WTC11 (cell line): ENCODE measurements at regions not wholly inside any gene's neighbourhood (a gene's known extent, or its start where the extent isn't known, plus 50 kb on each side); places are given as distances from the start of the nearest gene placed in this dataset.

ENCODE experiments used
- ATAC-seq: fragments of 200-7000 bp; cut with Tn5 transposase; 2 replicates; pipeline ENCODE4 v1.10.0; 2021; ENCODE audit warnings: mild to moderate bottlenecking, moderate library complexity
- CTCF ChIA-PET: fragments of 300-600 bp; sonication (Branson Sonifier 250); formaldehyde crosslinking; loops from one replicate; lab custom pipeline; 2021; ENCODE audit warnings: antibody characterized with exemption; lab: Charles Lee
- POLR2A ChIA-PET: fragments of 350-600 bp; sonication (Branson Sonifier 250); formaldehyde crosslinking; loops from one replicate; lab custom pipeline; 2021; ENCODE audit warnings: antibody characterized with exemption; lab: Charles Lee
- DNase-seq: peaks from one replicate; pipeline ENCODE4 v3.0.0; 2021; ENCODE audit warnings: low spot score
- H3K27ac Mint-ChIP-seq: 2 replicates; pipeline ENCODE4 v1.8.0; 2021; ENCODE audit warnings: mixed read lengths
- H3K27me3 Mint-ChIP-seq: 2 replicates; pipeline ENCODE4 v1.8.0; 2021; ENCODE audit warnings: low read depth, mild to moderate bottlenecking, moderate library complexity, mixed read lengths
- H3K36me3 Mint-ChIP-seq: 2 replicates; pipeline ENCODE4 v1.8.0; 2021; ENCODE audit warnings: mixed read lengths
- H3K4me1 Mint-ChIP-seq: 2 replicates; pipeline ENCODE4 v1.8.0; 2022; ENCODE audit warnings: mixed read lengths
- H3K4me3 Mint-ChIP-seq: 2 replicates; pipeline ENCODE4 v1.8.0; 2021; ENCODE audit warnings: mild to moderate bottlenecking, moderate library complexity, mixed read lengths
- H3K9me3 Mint-ChIP-seq: 2 replicates; pipeline ENCODE4 v1.8.0; 2021; ENCODE audit warnings: mixed read lengths
- ELF4 ChIP-seq: sonication (generic); formaldehyde crosslinking; IDR thresholded peaks from 2 replicates; pipeline ENCODE4 v1.8.1; 2022; ENCODE audit warnings: low read depth, mild to moderate bottlenecking, moderate library complexity, missing genetic modification reagents
- FOXP1 ChIP-seq: sonication (generic); formaldehyde crosslinking; IDR thresholded peaks from 2 replicates; pipeline ENCODE4 v1.8.0; 2022; ENCODE audit warnings: missing genetic modification reagents, mild to moderate bottlenecking, moderate library complexity, borderline replicate concordance
- GRHL2 ChIP-seq: fragments of 250-450 bp; sonication (Bioruptor Pico); IDR thresholded peaks from 2 replicates; pipeline ENCODE4 v1.8.0; 2022; ENCODE audit warnings: mild to moderate bottlenecking, moderate library complexity; ENCODE audit not compliant: insufficient replicate concordance, severe bottlenecking
- ZNF416 ChIP-seq: fragments of 250-450 bp; sonication (Bioruptor Pico); IDR thresholded peaks from 2 replicates; pipeline ENCODE4 v1.9.0; 2021; ENCODE audit warnings: mild to moderate bottlenecking, inconsistent platforms
- TF ChIP-seq, protein P1 (sequence below): sonication (generic); formaldehyde crosslinking; IDR thresholded peaks from 2 replicates; pipeline ENCODE4 v1.8.1; 2023; ENCODE audit warnings: mild to moderate bottlenecking, missing genetic modification reagents
- TF ChIP-seq, protein P2 (sequence below): sonication (generic); formaldehyde crosslinking; IDR thresholded peaks from 2 replicates; pipeline ENCODE4 v1.8.0; 2023; ENCODE audit warnings: mild to moderate bottlenecking, missing genetic modification reagents
- TF ChIP-seq, protein P3 (sequence below): sonication (generic); formaldehyde crosslinking; IDR thresholded peaks from 2 replicates; pipeline ENCODE4 v1.8.1; 2023; ENCODE audit warnings: mild to moderate bottlenecking, missing genetic modification reagents, moderate library complexity
- TF ChIP-seq, protein P4 (sequence below): fragments of 250-450 bp; sonication (Bioruptor Pico); conservative IDR thresholded peaks from 2 replicates; pipeline ENCODE4 v1.9.0; 2021; ENCODE audit warnings: mild to moderate bottlenecking

DNA sequence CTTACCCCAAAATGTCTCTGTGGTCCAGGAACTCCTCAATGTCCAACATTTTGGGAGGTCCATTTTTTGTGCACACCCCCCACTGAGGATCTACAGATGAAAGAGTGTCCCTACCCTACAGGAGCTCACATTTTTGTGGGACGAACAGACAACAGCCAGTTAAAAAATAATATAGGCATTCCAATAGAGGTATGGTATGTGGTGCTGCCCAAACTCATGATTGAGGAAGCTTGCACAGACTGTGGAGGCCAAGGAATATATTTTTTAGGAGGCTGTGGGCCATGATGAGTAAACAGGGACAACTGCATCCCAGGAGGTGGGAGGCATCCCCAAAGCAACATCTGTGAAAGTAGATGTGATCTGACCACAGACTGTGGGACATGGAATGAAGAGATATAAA lies 181.0 kb upstream of the HCCS start:
- CTCF ChIA-PET: no interaction called here
- TF ChIP-seq ZNF416 (CRISPR knock-in tag): no peak
- TF ChIP-seq, protein P1, sequence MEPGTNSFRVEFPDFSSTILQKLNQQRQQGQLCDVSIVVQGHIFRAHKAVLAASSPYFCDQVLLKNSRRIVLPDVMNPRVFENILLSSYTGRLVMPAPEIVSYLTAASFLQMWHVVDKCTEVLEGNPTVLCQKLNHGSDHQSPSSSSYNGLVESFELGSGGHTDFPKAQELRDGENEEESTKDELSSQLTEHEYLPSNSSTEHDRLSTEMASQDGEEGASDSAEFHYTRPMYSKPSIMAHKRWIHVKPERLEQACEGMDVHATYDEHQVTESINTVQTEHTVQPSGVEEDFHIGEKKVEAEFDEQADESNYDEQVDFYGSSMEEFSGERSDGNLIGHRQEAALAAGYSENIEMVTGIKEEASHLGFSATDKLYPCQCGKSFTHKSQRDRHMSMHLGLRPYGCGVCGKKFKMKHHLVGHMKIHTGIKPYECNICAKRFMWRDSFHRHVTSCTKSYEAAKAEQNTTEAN (CRISPR knock-in tag): no peak
- TF ChIP-seq GRHL2 (CRISPR knock-in tag): no peak

DNA sequence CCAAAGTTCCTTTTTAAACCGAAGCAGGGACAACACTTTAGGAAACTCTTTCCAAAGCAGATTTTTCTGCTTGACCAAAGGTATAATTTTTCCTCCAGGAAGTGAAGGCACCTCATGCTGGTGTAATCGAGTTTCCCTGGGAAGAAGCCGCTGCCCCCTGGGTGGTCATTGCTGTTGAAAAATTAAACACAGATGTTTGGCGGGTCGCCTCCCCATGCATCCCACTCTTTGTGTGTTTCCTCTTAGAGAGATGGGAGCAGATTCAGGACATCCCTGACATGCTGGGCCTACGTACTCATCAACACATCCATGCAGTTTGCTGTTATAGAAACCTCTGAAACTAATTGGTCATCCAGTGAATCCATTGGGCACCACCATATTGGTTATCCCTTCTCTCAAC lies 179.2 kb upstream of the HCCS start:
- no peak for ATAC-seq
- no peak for DNase-seq
- H3K9me3 Mint-ChIP-seq: peaks cover 13% of the 10 kb centered on the region
- ChIA-PET CTCF (no interaction called here), POLR2A (no interaction called here)
- TF ChIP-seq, protein P2, sequence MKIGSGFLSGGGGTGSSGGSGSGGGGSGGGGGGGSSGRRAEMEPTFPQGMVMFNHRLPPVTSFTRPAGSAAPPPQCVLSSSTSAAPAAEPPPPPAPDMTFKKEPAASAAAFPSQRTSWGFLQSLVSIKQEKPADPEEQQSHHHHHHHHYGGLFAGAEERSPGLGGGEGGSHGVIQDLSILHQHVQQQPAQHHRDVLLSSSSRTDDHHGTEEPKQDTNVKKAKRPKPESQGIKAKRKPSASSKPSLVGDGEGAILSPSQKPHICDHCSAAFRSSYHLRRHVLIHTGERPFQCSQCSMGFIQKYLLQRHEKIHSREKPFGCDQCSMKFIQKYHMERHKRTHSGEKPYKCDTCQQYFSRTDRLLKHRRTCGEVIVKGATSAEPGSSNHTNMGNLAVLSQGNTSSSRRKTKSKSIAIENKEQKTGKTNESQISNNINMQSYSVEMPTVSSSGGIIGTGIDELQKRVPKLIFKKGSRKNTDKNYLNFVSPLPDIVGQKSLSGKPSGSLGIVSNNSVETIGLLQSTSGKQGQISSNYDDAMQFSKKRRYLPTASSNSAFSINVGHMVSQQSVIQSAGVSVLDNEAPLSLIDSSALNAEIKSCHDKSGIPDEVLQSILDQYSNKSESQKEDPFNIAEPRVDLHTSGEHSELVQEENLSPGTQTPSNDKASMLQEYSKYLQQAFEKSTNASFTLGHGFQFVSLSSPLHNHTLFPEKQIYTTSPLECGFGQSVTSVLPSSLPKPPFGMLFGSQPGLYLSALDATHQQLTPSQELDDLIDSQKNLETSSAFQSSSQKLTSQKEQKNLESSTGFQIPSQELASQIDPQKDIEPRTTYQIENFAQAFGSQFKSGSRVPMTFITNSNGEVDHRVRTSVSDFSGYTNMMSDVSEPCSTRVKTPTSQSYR (CRISPR knock-in tag): no peak
- TF ChIP-seq, protein P3, sequence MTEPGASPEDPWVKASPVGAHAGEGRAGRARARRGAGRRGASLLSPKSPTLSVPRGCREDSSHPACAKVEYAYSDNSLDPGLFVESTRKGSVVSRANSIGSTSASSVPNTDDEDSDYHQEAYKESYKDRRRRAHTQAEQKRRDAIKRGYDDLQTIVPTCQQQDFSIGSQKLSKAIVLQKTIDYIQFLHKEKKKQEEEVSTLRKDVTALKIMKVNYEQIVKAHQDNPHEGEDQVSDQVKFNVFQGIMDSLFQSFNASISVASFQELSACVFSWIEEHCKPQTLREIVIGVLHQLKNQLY (CRISPR knock-in tag): no peak
- TF ChIP-seq, protein P4, sequence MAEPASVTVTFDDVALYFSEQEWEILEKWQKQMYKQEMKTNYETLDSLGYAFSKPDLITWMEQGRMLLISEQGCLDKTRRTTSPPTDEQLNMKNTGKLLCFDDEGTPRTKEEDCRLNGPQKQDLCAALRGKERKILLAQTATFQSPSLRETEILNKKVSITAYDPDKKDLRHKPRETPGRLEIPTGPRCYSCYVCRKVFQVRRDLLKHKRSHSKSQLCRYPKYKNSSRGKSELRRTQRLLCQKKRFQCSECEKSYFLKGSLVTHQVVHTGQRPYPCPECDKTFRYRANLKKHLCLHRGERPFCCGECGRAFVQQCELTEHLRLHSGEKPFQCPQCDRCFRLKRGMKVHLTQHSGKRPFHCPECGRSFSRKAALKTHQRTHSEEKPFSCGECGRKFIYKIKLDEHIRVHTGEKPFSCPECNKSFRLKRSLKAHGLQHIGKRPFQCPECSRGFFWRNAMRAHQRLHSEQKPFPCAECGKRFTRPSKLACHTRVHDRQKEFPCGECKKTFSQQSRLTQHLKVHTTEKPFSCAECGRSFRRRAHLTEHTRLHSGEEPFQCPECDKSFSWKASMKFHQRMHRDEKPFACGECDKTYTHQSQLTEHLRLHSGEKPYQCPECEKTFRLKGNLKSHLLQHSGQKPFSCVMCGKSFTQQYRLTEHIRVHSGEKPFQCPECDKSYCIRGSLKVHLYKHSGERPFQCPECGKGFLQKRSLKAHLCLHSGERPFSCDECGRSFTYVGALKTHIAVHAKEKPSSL (CRISPR knock-in tag): no peak
- TF ChIP-seq FOXP1 (CRISPR knock-in tag): no peak
- H3K27me3 Mint-ChIP-seq: no peaks in the 10 kb centered on the region; the same call in 1 of the 2 replicates
- H3K4me3 Mint-ChIP-seq: no peak overlapping the region
- no peaks in the 10 kb centered on the region for H3K36me3 Mint-ChIP-seq
- H3K4me1 Mint-ChIP-seq: no peaks in the 10 kb centered on the region
- no peak overlapping the region for H3K27ac Mint-ChIP-seq

More for the DNA sequence above, 181.0 kb upstream of the HCCS start:
- no peak for ATAC-seq
- Mint-ChIP-seq H3K27me3 (no peaks in the 10 kb centered on the region; the same call in 1 of the 2 replicates), H3K27ac (no peak overlapping the region), H3K4me1 (no peaks in the 10 kb centered on the region), H3K36me3 (no peaks in the 10 kb centered on the region), H3K9me3 (peaks cover 13% of the 10 kb centered on the region), H3K4me3 (no peak overlapping the region)
- POLR2A ChIA-PET: no interaction called here
- no peak for DNase-seq

DNA sequence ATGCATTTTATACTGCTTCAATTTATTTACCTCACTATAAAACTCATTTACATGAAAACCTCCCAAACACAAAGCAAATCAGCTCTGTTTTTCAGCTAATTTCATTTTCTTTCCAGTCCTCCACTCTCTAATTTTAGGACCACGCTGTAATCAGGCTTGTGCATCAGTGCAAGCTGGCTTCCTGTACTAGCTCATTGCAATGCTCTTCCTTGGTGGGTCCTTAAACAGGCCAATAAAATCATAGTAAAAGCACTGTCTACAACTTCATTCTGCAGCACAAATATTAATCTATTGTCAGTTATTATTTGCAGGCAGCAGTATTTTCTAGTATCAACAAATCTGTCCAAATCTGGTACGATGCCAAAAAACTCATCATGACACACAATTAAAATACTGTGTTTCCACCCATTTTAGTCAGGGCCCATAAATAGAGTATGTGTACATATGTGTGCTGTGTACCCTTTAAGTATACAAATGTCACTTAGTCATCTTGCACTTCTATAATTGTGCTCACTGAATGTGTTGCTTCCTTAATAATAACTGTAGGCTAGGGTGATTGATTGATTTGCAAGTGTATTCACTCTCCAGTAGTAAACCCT lies 178.2 kb upstream of the HCCS start:
- H3K27ac Mint-ChIP-seq: no peak overlapping the region
- peaks cover 13% of the 10 kb centered on the region for H3K9me3 Mint-ChIP-seq
- CTCF ChIA-PET: no interaction called here
- TF ChIP-seq GRHL2 (CRISPR knock-in tag): no peak
- DNase-seq: no peak
- no peak for ATAC-seq
- POLR2A ChIA-PET: no interaction called here
- H3K4me3 Mint-ChIP-seq: no peak overlapping the region
- no peaks in the 10 kb centered on the region for H3K36me3 Mint-ChIP-seq
- no peaks in the 10 kb centered on the region; the same call in 1 of the 2 replicates for H3K27me3 Mint-ChIP-seq
- H3K4me1 Mint-ChIP-seq: no peaks in the 10 kb centered on the region

DNA sequence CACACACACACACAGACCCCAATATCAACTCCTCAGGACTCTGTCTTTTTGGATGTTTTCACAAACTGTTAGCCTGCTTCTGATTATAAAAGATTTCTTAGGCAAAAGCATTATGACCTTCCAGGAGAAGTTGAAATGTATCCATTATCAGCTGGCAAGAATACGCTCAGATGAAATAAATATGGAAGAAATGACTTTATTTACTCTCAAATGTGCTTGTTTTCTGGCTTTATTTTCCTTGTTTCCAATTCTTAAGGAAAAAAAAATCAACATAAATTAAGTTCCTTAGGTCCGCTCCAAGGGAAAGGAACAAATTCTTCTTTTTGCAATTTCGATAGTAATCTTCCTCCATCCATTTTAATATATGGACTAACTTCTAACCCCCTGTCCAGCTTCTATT lies 175.6 kb upstream of the HCCS start:
- ChIA-PET CTCF (no interaction called here), POLR2A (no interaction called here)
- no peak for DNase-seq
- no peak for ATAC-seq
- H3K9me3 Mint-ChIP-seq: no peaks in the 10 kb centered on the region
- H3K27ac Mint-ChIP-seq: no peak overlapping the region
- H3K27me3 Mint-ChIP-seq: no peaks in the 10 kb centered on the region; the same call in 1 of the 2 replicates
- no peaks in the 10 kb centered on the region for H3K36me3 Mint-ChIP-seq
- H3K4me1 Mint-ChIP-seq: no peaks in the 10 kb centered on the region
- H3K4me3 Mint-ChIP-seq: no peak overlapping the region
- TF ChIP-seq ELF4: no peak
